HUDEP-2 (cell line): ENCODE measurements at regions not wholly inside any gene's neighbourhood (a gene's known extent, or its start where the extent isn't known, plus 50 kb on each side); places are given as distances from the start of the nearest gene placed in this dataset.

Source experiments
- DNase-seq, 76 experiments: peaks; one replicate each; lab custom pipeline; 2025; ENCODE audit not compliant: unreplicated experiment in 76 of 76; lab: John Stamatoyannopoulos, UW

DNA sequence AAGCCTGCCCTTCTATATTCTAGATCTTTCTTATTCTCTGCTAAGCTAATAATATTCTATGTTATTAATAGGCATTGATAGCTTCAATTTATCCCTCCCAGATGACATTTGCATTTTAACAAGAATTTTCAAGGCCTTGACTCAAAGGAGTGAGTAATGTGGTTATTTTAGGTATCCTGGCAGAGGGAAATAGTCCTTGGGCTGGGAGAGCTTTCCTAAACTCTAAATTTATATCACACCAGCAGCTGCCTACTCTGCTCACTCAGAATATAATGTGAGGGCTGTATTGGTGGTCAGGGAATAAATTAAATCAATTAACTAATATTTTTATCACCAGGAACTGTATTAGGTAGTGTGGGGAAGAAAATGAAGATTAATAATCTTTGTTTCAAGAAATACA, 74.8 kb upstream of the ADAM23 start:
- no peak for DNase-seq

DNA sequence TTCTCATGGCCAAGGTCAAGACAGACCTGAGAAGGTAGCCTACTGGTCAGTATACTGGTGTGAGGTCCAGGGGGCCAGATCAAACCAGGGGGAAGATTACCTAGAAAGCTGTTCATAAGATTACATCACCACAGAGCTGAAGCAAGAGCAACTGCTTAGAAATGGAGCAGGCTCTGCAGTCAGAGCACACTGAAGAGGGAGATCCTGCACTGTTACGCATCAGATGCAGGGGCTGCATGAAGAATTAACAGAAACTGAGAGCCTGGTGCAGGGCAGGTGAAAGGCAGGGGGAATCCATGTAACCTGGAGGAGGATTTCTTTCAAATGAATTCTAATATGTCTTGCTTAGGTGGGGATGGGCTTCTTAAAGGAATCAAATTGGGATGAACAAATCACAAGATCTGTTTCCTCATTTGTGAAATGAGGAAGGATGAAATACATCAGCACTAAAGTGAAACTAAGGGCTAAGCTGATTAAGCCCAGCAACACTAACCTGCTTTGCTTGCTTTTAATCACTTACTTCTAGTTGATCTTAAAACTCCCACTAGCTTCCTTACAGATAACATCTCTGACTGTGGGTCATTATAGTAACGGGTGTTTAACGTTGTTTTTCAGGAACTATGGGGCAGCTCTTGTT, 74.3 kb upstream of the ADAM23 start:
- no peak for DNase-seq

DNA sequence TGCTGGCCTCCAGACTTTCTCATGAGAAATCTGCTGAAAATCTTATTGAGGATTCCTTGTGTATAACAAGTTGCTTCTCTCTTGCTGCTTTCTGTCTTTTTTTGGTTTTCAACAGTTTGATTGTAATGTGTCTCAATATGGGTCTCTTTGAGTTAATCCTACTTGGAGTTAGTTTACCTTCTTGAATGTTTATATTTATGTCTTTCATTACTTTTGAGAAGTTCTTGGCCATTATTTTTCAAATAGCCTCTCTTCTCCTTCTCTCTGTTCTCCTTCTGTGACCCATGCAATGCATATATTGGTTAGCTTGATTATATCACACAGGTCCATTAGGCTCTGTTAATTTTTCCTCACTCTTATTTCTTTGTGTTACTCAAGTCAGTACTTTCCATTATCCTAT, 67.4 kb upstream of the ADAM23 start:
- no peak for DNase-seq

DNA sequence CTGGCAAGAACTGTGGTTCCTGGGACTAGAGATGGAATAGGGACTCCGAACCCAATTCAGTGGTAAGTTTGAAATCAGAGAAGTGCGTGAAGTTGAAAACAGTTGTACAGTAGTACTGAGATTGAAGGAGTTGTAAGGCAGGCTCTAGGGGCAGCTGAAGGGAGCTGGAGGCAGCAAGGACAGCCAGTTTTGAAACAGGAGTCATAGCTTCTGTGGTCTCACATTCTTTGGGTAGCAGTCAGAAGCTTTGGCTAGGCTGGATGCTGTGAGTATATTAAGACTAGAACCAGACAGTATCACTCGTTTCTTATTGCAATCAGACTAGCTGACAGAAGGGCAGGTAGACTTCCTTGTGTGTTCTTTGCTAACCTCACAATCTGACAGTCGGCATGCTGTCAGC, 64.5 kb upstream of the ADAM23 start:
- no peak for DNase-seq

DNA sequence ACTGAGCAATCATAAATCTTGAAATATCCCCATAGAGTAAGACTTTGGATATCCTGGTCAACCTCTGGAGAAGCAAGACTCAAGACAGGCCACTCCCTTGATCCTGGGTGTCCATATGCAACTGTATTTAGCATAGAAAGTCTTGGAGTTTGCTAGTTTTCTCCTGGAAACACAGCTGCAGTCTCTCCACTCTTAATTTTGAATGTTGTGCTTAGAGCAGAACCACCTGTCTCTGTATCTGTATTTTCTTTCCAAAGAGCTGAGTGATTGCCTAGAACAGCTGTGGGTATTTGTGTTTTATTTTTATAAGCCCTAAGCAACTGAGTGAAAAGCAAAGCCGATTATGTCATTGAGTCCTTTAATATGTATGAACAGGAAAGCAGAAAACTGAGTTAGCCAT, 64.1 kb upstream of the ADAM23 start:
- DNase-seq, result no peak

DNA sequence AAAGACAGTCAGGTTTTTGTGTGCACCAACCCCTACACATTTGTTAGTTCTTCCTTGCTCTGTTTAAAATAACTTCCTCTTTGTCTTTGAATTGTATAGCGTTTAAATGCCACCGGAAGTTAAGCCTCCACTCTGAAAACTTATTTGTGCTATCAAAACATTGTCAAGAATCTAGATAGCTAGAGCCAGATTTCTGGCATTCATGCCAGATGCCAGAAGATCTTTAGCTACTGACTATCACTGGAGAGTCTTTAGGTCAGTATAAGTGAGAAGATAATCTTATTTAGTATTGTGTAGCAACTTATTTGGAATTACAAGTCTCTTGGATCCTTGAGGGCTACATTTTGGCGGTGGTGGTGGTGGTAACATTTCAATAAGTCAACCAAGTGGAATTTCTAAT, 63.4 kb upstream of the ADAM23 start:
- no peak for DNase-seq

DNA sequence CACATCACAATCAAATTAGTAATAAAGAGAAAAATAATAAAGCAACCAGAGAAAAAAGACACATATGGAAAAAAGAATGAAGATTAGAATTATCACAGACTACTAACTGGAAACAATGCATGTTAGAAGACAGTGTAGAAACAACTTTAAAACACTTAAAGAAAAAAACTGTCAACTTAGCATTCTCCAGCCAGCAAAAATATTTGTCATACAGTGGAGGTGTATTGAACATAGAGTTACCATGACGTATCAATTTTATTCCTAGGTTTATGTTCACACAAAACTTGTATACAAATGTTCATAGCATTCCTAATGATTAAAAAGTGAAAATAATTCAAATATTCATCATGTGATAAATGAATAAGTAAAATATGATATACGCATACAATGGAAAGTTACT, 61.5 kb upstream of the ADAM23 start:
- no peak for DNase-seq

DNA sequence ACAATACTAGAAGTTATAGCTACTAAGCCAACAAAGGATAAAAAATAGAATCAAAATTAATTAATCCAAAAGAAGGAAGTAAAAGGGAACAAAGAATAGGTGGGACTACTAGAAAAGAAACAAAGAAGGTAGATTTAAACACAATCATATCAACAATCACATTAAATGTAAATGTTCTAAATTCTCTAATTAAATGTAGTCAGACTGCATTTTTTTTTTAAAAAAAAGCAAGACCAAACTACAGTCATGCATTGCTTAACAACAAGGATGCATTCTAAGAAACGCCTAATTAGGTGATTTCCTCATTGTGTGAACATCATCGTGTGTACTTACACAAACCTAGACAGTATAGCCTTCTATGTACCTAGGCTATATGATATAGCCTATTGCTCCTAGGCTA, 59.7 kb upstream of the ADAM23 start:
- DNase-seq, result no peak

DNA sequence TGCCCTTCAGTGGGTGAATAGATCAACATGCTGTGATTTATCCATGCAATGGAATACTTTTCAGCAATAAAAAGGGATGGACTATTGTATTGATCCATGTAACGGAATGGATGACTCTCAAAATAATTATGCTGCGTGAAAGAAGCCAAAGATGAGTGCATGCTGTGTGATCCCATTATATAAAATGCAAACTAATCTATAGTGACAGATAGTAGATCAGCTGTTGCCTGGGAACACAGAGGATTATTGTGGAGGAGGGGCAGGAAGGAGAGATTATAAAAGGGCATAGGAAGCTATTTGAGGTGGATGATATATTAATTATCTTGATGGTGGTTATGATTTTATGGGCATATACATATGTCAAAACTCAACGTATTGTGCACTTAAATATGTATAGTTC, 55.5 kb upstream of the ADAM23 start:
- DNase-seq, result no peak

DNA sequence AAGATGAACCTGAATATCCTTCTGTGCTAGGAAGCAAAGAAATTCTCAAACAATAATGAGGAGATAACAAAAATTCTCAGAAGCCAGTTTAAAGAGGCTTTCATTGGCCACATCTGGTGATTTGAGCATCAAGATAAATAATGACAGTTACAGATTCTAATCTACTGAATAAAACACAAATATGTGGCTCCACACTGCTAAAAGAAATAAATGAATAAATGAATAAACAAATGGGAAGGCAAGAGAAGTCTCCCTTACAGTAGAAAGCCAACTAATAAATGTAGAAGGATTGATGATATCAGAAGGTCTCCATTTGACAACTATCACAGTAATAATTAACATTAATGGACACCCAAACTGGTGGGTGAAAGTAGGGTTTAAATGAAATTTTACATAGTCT, 54.6 kb upstream of the ADAM23 start:
- no peak for DNase-seq

DNA sequence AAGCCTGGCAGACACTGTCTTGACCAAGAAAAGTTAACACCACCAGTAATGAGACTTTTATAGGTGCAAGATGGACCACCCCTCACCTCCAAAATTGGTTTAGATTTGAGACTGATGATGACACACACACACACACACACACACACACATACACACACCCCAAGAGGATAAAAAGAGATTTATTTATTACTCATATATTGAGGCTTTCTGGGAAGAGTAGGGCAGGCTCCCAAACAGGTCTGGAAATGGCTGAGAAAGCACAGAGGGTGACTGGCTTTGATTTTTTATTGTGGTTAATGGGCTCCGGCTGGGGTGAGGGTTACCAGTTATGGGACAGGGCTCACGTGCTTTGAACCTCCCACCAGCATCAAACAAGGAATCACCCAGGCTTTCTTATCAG, 54.2 kb upstream of the ADAM23 start:
- DNase-seq, result no peak

DNA sequence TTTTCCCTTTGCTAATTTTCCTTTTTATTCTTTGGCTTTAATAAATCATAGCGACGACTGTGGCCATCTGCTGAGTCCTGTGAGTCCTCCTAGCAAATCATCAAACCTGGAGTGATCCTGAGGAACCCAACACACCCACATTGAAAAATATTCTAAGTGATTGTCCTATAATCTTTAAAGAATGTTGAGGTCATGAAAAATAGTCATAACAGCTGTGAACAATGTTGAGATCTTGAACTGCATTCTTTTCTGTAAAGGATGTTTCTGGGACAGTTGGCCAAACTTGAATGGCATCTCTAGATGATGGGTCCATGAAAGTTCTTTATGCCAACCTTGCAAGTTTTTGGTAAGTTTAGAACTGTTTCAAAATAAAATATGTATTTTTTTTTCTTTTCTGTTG, 53.2 kb upstream of the ADAM23 start:
- DNase-seq, result no peak

DNA sequence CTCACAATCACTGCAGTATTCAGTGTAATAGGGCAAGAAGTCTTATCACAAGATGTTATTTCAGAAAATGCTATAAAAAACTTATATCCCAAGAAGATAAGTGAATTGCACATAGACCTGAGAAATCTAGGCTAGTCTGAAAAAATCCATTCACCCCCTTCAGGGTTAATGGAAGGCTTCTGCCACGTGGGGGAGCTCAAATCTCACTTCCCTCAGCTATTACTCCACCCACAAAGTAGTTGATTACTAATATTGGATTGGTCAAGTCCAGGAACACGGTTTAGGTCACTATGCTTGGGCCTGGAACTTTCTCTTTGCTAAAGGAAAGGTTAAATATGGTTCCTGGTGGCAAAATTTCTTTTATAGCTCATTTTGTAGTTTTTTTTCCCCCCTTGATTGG, 51.2 kb upstream of the ADAM23 start:
- peak in 13 of 76 experiments; percentile 0 to 34 (median 7) for DNase-seq
